ENCODE measurements at regions not wholly inside any gene's neighbourhood (a gene's known extent, or its start where the extent isn't known, plus 50 kb on each side); places are given as distances from the start of the nearest gene placed in this dataset.

- Histone ChIP-seq H3T11ph (ENCODE audit: low read length) (no peak overlapping the region), H2BK5ac (ENCODE audit: insufficient read length, low read length) (no peak overlapping the region), H3K79me1 (ENCODE audit: insufficient read depth, low read depth, low read length, poor library complexity, severe bottlenecking) (no peaks in the 10 kb centered on the region), H3K14ac (ENCODE audit: insufficient read depth, low read length) (no peak overlapping the region), H2BK120ac (ENCODE audit: low read depth, low read length, poor library complexity, severe bottlenecking) (no peak overlapping the region), H3K9ac (ENCODE audit: extremely low read depth, insufficient read length, low read length) (no peak overlapping the region), H3K9me3 (ENCODE audit: control insufficient read depth, low read depth, low read length) (no peaks in the 10 kb centered on the region), H2AFZ (ENCODE audit: low read length) (no peak overlapping the region), H3K79me2 (ENCODE audit: insufficient read depth, low read length) (no peaks in the 10 kb centered on the region), H2BK15ac (ENCODE audit: low read depth, low read length) (no peak overlapping the region), H3K4me1 (ENCODE audit: insufficient read depth, low read length) (no peaks in the 10 kb centered on the region), H3K18ac (ENCODE audit: insufficient read length, low read depth, low read length) (no peak overlapping the region), H4K5ac (ENCODE audit: insufficient read length, low read depth, low read length) (no peak overlapping the region), H3K23me2 (ENCODE audit: insufficient read length, low read depth, low read length, poor library complexity, severe bottlenecking) (no peaks in the 10 kb centered on the region), H3K23ac (ENCODE audit: insufficient read length, low read depth, low read length) (no peak overlapping the region), H4K91ac (ENCODE audit: insufficient read length, low read depth, low read length) (no peak overlapping the region), H3K4ac (ENCODE audit: low read depth, low read length) (no peak overlapping the region), H2BK12ac (ENCODE audit: insufficient read length, low read depth, low read length) (no peak overlapping the region), H3K27me3 (ENCODE audit: insufficient read depth, low read length) (no peaks in the 10 kb centered on the region), H2BK20ac (ENCODE audit: low read depth, low read length, poor library complexity, severe bottlenecking) (no peak overlapping the region), H2AK5ac (ENCODE audit: insufficient read length, low read length) (no peak overlapping the region), H3K4me2 (ENCODE audit: insufficient read depth, insufficient read length, low read length) (no peak overlapping the region), H4K8ac (replicated peaks; ENCODE audit: insufficient read length, low read depth, low read length) (no peak overlapping the region), H3K27ac (ENCODE audit: insufficient read length, low read depth, low read length) (no peak overlapping the region), H4K20me1 (ENCODE audit: control insufficient read depth, insufficient read depth, insufficient read length) (no peaks in the 10 kb centered on the region), H3K56ac (ENCODE audit: insufficient read length, low read depth, low read length) (no peak overlapping the region)
- Mint-ChIP-seq H3K4me3 (no peak overlapping the region), H3K9me3 (no peaks in the 10 kb centered on the region), H3K4me1 (peaks cover 10 to 11% of the 10 kb centered on the region in 2 experiments), H3K27ac (no peak overlapping the region), H3K36me3 (ENCODE audit: insufficient read depth in 1 of 3, low read depth in 3 of 3) (no peaks in the 10 kb centered on the region; a peak in 1 of 7 replicates), H3K27me3 (ENCODE audit: low read depth) (peaks cover 6% of the 10 kb centered on the region)
- peak; percentile 77 for TF ChIP-seq CTCF (conservative IDR thresholded peaks at IDR 0.05)
- no CpG with 5 or more reads among the region's 4 CpGs for WGBS (ENCODE audit: extremely low coverage, insufficient read length, low lambda C conversion rate)
- DNase-seq = peak; percentile 79
Observed at GRCh38 chr15:70466895-70467529, 296.3 kb downstream of the UACA start.
